ENCODE measurements at regions not wholly inside any gene's neighbourhood (a gene's known extent, or its start where the extent isn't known, plus 50 kb on each side); places are given as distances from the start of the nearest gene placed in this dataset.

DNA sequence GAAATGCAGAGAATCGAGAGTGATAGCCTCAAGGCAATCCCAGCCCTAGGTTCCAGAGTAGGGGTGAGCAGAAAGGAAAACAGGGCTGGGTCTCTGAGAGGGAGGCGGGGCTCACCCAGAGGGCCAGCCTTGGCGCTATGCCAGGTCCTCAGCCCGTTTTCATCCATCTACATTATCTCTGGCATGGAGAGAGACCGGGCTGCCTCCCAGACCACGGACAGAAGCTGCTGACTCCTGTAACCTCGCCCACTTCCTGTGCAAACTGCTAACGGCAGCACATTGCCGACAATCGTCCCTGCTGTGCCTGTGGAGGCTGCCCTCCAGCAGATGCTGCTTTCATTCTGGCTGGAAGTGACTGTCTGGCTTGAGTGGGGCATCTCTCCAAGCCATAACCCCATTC lies 569.1 kb downstream of the NPHP4 start (continued):
- TF ChIP-seq, protein P1, sequence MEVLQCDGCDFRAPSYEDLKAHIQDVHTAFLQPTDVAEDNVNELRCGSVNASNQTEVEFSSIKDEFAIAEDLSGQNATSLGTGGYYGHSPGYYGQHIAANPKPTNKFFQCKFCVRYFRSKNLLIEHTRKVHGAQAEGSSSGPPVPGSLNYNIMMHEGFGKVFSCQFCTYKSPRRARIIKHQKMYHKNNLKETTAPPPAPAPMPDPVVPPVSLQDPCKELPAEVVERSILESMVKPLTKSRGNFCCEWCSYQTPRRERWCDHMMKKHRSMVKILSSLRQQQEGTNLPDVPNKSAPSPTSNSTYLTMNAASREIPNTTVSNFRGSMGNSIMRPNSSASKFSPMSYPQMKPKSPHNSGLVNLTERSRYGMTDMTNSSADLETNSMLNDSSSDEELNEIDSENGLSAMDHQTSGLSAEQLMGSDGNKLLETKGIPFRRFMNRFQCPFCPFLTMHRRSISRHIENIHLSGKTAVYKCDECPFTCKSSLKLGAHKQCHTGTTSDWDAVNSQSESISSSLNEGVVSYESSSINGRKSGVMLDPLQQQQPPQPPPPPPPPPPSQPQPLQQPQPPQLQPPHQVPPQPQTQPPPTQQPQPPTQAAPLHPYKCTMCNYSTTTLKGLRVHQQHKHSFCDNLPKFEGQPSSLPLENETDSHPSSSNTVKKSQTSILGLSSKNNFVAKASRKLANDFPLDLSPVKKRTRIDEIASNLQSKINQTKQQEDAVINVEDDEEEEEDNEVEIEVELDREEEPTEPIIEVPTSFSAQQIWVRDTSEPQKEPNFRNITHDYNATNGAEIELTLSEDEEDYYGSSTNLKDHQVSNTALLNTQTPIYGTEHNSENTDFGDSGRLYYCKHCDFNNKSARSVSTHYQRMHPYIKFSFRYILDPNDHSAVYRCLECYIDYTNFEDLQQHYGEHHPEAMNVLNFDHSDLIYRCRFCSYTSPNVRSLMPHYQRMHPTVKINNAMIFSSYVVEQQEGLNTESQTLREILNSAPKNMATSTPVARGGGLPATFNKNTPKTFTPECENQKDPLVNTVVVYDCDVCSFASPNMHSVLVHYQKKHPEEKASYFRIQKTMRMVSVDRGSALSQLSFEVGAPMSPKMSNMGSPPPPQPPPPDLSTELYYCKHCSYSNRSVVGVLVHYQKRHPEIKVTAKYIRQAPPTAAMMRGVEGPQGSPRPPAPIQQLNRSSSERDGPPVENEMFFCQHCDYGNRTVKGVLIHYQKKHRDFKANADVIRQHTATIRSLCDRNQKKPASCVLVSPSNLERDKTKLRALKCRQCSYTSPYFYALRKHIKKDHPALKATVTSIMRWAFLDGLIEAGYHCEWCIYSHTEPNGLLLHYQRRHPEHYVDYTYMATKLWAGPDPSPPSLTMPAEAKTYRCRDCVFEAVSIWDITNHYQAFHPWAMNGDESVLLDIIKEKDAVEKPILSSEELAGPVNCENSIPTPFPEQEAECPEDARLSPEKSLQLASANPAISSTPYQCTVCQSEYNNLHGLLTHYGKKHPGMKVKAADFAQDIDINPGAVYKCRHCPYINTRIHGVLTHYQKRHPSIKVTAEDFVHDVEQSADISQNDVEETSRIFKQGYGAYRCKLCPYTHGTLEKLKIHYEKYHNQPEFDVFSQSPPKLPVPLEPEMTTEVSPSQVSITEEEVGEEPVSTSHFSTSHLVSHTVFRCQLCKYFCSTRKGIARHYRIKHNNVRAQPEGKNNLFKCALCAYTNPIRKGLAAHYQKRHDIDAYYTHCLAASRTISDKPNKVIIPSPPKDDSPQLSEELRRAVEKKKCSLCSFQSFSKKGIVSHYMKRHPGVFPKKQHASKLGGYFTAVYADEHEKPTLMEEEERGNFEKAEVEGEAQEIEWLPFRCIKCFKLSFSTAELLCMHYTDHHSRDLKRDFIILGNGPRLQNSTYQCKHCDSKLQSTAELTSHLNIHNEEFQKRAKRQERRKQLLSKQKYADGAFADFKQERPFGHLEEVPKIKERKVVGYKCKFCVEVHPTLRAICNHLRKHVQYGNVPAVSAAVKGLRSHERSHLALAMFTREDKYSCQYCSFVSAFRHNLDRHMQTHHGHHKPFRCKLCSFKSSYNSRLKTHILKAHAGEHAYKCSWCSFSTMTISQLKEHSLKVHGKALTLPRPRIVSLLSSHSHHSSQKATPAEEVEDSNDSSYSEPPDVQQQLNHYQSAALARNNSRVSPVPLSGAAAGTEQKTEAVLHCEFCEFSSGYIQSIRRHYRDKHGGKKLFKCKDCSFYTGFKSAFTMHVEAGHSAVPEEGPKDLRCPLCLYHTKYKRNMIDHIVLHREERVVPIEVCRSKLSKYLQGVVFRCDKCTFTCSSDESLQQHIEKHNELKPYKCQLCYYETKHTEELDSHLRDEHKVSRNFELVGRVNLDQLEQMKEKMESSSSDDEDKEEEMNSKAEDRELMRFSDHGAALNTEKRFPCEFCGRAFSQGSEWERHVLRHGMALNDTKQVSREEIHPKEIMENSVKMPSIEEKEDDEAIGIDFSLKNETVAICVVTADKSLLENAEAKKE (CRISPR knock-in tag; IDR thresholded peaks at IDR 0.05) = no peak

- no peaks in the 10 kb centered on the region for H3K79me2 ChIP-seq (replicated peaks; ENCODE audit: insufficient read depth)
- H3K27ac ChIP-seq (ENCODE audit: low read depth) = no peak overlapping the region
- H3K36me3 ChIP-seq (ENCODE audit: insufficient read depth) = no peaks in the 10 kb centered on the region; the same call in 1 of the 2 replicates
- Mint-ChIP-seq H3K36me3 (ENCODE audit: low read depth) (no peaks in the 10 kb centered on the region; the same call in 2 of the 3 replicates), H3K27me3 (ENCODE audit: insufficient read depth, low read depth, poor library complexity) (peaks cover 11% of the 10 kb centered on the region), H3K4me1 (peaks cover 34% of the 10 kb centered on the region), H3K4me3 (no peak overlapping the region), H3K9me3 (peaks cover 4% of the 10 kb centered on the region; the same call in 2 of the 3 replicates), H3K27ac (no peak overlapping the region)
- H3K27me3 ChIP-seq (ENCODE audit: insufficient read depth) = no peaks in the 10 kb centered on the region
- no peak overlapping the region for H2AFZ ChIP-seq
- no peaks in the 10 kb centered on the region for H3F3A ChIP-seq (replicated peaks; ENCODE audit: low read depth)
- DNase-seq (ENCODE audit: low spot score) (no peak), ATAC-seq (no peak)
- no peaks in the 10 kb centered on the region for H3K9me2 ChIP-seq (ENCODE audit: insufficient read depth)
- no peak overlapping the region for H3K4me3 ChIP-seq
- no peaks in the 10 kb centered on the region for H4K20me1 ChIP-seq (replicated peaks; ENCODE audit: insufficient read depth)
- no peaks in the 10 kb centered on the region for H3K4me1 ChIP-seq (ENCODE audit: insufficient read depth)
- H3K4me2 ChIP-seq = no peak overlapping the region
- TF ChIP-seq NANOG (IDR thresholded peaks at IDR 0.05; ENCODE audit: borderline replicate concordance) (no peak), STAT1 (IDR thresholded peaks at IDR 0.05; ENCODE audit: unreplicated experiment) (no peak), ETS1 (IDR thresholded peaks at IDR 0.05) (no peak)
- TF ChIP-seq, protein P1 (CRISPR knock-in tag; IDR thresholded peaks at IDR 0.05) = no peak
Observed at GRCh38 chr1:5419501-5419900, 572.7 kb downstream of the NPHP4 start.
